HG03378 (cell line): ENCODE measurements at regions not wholly inside any gene's neighbourhood (a gene's known extent, or its start where the extent isn't known, plus 50 kb on each side); places are given as distances from the start of the nearest gene placed in this dataset.

ENCODE experiments used
- ATAC-seq: cut with Tn5 transposase; IDR thresholded peaks from one replicate; pipeline ENCODE4 v1.9.1; 2021; ENCODE audit warnings: mild to moderate bottlenecking, moderate library complexity; ENCODE audit not compliant: unreplicated experiment

DNA sequence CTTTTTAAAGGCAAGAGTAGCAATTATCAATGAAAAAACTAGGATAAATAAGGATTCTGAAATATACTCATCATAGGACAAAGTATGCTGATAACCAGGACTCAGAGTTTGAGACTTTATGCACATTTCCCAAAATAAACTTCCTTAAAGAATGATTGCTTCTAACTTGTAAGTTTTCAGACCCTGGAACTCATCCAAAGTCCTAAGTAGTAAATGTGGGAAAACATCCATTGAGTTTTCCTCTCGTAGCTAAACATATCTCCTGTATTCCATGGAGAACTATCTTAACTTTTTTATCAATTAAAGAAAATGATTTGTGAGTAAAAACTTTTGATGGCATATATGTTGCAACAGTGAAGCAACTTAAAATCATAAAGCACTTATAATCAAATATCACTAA lies 285.2 kb upstream of the KLF6 start:
- ATAC-seq = no peak

- ATAC-seq = no peak
Measured at GRCh38 chr10:4069491-4069890, 284.5 kb upstream of the KLF6 start.

GRCh38 chr10:4068629-4069028 lies 283.6 kb upstream of the KLF6 start:
- no peak for ATAC-seq

DNA sequence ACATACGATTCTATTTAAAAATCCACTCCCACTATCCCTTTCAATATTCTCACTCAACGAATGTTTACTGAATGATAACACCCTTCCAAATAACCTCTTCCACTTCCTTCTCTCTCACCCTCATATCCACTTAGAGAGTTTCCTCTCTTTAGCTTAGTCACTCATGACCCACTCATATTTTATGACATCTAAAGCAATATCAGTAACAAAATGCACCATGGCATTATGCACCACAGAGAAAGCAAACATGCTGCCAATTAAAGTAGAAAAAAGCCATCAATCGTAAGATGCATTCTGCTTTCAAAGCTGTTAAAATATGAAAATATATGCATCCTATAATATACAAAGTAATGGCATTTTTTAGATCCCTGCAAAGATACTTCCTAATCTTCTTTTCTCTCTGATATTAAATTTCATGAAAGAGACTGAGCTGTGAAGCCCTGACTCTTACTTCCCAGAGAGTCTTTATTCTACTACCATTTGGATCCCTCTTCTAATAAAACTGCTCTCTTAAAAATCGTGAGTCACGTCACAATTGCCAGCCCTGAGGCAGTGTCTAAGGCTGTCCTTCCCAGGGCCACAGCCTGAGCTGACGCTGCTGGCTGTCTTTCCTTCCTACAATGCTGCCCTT lies 283.0 kb upstream of the KLF6 start:
- ATAC-seq = no peak

- peak; percentile 78 for ATAC-seq
Measured at GRCh38 chr10:4067531-4067930, 282.5 kb upstream of the KLF6 start.

DNA sequence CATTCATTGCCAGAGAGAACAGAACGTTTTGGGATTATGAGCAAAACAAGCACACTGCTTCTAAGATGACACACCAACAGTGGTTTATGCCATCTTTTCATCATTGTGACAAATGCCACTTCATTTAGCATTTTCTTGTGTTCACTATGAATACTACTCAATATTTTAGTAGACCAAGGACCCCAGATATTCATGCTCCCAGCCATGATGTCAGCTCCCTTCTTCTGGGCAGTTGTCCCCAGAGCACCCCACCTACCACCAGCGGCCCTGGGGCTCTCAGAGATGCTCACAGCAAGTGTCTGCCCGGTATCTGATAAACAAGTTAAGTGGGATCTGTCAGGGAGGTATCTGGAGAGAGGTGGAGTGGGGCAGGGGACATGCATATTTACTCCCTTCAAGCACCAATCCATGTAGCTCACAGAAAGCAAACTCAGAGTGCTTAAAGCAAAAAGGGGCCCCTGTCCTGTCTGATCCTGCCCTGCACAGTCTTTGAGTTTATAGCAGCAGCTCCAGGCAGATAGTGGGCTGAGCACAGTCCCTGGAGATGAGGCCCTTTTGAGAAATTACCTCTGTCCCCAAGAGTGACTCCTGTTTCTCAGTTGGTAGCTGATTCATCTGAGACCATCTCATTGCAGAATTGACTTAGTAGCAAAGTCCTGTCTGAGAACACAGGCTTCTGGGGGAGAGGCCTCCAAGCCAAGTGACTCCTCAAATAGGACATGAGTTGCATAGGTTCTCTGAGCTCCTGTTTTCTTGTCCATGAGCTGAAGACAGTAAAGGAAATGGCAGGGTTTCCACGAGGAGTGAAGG lies 281.8 kb upstream of the KLF6 start:
- no peak for ATAC-seq

GRCh38 chr10:4064489-4064888 lies 279.5 kb upstream of the KLF6 start:
- ATAC-seq = no peak

GRCh38 chr10:4063717-4064116 lies 278.7 kb upstream of the KLF6 start:
- no peak for ATAC-seq

GRCh38 chr10:4062751-4063150 lies 277.7 kb upstream of the KLF6 start:
- no peak for ATAC-seq

DNA sequence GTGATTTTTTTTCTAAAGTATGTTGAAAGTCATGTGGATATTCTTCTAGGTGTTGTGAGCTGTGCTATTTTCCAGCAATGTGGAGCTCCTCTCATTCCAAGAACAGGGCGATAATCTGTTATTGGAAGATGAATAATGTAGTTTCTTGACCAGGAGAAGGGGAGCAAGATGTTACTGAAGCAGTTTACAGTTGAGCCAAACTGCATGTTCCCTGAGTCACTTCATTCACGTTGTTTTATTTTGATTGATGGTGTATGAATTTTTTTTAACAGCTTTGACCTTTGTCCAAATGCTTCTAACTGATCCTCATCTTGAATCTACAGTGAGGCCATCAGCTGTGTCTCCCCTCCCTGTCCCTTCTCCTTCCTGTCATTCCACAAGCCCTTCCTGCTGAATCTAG lies 277.1 kb upstream of the KLF6 start:
- ATAC-seq = no peak

- ATAC-seq = no peak
Measured at GRCh38 chr10:4061441-4061951, 276.5 kb upstream of the KLF6 start.

GRCh38 chr10:4059471-4060138 lies 274.6 kb upstream of the KLF6 start:
- no peak for ATAC-seq

GRCh38 chr10:4058514-4059029 lies 273.6 kb upstream of the KLF6 start:
- ATAC-seq = no peak

- no peak for ATAC-seq
Measured at GRCh38 chr10:4057725-4058513, 272.9 kb upstream of the KLF6 start.

- ATAC-seq = no peak
Measured at GRCh38 chr10:4057021-4057420, 272.0 kb upstream of the KLF6 start.

GRCh38 chr10:4054656-4055435 lies 269.8 kb upstream of the KLF6 start:
- no peak for ATAC-seq

DNA sequence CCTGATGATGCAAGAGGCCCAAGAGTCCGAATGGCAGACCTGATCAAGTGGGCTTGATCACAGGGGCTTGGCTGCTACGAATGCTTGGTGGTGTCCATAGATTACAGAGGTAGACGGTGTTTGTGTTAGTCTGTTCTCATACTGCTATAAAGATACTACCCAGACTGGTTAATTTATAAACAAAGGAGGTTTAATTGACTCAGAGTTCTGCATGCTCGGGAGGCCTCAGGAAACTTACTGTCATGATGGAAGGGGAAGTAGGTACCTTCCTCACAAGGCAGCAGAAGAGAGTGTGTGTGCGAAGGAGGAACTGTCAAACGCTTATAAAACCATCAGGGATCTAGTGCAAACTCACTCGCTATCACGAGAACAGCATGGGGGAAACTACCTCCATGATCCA lies 268.9 kb upstream of the KLF6 start:
- ATAC-seq = no peak

DNA sequence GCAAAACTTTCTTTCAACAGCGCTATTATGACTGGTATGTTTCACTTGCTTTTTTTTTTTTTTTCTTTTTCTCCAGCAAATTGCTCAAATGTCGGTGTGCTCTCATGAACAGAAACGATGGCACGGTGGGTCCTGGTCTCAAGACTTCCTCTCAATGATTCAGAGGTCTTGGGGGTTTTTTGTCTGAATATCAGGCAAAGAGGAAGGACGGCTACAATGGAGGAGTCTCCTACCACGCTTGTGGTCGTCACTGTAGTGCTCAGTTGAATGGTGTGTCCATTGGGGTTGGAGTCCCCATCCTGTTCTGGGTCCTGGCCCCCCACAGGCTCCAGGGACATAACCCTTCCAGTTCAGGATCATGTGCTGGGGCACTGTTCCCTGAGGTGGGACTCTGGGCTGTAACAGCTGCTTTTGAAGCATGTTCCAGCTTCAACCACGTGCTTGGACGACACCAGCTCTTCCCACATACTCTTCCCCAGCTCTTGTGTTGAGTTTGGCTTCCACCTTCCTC lies 266.7 kb upstream of the KLF6 start:
- no peak for ATAC-seq

DNA sequence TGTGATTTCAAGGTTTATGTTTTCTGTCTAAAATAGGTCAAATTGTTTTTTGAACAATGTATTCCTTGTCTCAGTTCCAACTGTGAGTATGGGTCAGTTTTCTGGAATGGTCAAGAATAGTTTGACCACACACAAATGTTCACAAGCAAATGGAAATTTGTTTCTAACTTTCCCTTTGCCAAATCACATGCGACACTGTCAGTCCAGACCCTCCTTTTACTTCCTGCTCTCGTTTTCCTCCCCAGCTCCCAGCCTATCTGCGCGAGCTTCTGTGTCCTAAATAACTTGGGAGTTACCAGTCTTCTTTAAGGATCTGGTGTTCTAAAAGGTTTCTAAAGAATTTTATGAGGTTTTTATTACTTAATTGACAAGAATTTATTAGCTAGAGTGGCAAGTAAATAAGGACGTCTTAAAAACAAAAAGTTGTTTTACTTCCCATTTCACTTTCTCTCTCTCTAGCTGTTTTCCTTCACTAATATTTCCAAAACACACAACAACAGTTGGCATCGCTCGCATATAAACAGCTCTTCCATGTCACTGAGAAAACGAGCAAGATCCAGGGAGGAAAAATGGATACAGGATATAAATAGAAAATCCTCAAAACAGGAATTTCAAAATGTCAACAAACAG lies 266.1 kb upstream of the KLF6 start:
- ATAC-seq = no peak
